HT-29 (cell line): ENCODE measurements at regions not wholly inside any gene's neighbourhood (a gene's known extent, or its start where the extent isn't known, plus 50 kb on each side); places are given as distances from the start of the nearest gene placed in this dataset.

Source experiments
- DNase-seq: peaks from one replicate; pipeline ENCODE4 v3.0.0-alpha.2; 2015; ENCODE audit warnings: low spot score

- no peak for DNase-seq
These were observed 301.5 kb upstream of the ANO3 start for GRCh38 chr11:26030399-26030798.

DNA sequence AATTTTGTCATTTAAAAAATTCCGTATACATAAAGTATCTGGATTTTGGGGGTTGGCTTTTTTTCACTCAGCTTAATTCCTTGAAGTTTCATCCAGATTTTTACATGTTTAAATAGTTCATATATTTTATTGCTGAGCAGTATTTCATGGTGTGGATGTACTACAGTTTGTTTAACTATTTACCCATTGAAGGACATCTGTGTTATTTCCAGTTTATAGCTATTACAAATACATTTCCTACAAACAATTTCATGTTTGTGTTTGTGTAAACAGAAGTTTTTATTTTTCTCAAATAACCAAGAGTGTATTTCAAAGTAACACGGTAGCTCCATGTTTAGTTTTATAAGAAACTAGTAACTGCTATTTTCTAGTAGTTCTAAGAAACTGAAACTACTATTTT lies 299.7 kb upstream of the ANO3 start:
- no peak for DNase-seq

DNA sequence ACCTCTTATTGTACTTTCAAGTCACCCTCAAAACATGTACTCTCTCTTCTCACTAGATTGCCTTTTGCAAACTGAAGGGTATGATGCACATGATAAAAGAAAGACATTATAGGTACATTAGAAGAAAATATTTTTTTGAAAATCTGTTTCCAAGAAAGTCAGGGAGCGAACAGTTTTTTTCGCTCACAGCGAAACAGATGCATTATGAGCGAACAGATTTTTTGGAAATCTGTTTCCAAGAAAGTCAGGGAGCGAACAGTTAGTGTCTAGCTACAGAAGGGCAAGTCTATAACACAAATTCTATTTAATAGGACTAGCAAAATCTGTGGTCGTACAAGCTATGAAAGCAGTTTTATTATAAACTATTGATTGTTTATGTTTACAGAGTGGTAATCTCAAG lies 296.2 kb upstream of the ANO3 start:
- no peak for DNase-seq

DNA sequence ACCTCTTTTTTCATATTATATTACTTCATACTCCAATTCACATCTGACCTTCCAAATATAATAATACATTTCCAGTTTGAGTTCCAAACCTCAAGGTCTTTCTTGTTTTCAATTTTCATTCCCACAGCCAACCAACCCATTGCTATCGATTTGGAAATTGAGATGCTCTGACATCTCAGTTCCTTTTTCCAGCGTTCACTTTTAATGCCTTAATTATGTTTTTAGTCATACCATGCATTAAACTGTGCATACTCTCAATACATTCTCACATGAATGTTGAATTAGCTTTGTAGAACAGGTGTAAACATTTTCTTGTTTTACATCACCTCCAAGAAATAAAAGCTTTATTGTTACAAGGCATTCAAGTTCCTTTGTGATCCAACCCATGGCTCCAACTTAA lies 294.2 kb upstream of the ANO3 start:
- no peak for DNase-seq

DNA sequence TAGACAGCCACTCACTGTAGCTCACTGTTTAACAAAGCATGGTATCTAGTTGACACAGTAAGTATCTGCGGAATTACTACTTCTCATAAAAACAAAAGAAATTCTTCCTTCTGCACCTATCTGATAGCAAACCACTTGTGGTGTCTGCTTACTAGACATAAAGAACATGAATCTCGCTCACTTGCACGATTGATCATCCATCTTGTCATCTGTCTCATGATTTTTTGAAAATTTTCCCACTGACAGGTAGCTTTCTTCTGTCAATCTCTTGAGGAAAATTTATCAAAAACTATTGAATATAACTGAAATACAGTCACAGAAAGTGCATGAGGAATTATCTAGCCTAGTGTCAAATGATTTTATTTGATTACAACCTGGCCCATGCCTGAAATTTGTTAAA lies 291.6 kb upstream of the ANO3 start:
- DNase-seq: no peak

DNA sequence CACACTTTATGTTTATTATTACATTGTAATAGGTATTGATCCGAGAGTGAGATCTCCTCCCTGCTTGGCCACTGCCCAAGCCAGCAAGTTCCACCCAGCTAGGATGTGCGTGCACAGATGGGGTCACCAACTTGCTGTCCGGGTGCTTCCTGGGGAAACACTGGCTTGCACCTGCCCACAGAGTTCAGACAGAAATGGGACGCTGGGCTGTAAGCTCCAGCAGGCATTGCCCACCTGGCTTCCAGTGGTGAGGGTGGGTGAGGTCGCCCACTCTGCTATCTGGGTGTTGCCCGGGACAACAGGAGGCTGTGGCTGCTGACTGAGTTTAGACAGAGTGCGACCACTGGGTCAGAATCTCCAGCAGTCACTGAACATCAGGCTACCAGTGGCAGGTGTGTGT lies 289.8 kb upstream of the ANO3 start:
- no peak for DNase-seq

DNA sequence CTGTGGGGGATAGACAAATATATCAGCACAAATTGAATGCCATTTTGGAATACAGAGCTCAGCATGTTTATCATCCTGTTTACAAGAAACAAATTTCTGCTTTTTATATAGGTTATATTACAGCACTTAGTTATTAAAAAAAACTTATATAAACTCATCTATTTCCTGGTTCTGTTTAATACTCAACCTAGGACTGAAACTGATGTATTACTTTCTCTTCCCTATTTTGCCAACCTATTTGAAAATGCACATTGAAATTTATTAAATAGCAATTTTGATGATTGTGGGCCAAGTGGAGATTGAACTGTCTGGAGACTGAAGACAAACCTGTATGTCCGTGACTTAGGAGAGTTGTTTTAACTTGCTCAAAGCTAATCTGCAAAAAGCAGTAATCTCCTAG lies 288.3 kb upstream of the ANO3 start:
- no peak for DNase-seq

DNA sequence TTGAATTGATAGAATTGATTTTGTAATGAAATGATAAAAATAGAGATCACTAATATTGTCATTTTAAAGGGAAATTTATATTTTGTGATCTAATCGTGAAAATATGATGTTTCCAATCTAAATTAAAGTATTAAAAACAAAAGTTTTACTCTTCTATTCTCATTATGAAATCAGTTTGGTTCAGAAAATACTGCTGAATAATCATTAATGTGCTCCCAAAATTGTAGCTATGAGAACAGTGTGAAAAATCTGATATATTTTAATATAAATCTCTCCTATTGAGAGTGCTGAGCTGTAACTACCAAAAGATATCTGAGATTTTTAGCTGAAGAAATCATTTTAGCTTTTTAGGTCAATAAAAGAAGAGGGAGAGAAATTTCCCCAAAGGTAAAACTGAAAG lies 287.5 kb upstream of the ANO3 start:
- no peak for DNase-seq

GRCh38 chr11:26045082-26045481 lies 286.8 kb upstream of the ANO3 start:
- DNase-seq: no peak

DNA sequence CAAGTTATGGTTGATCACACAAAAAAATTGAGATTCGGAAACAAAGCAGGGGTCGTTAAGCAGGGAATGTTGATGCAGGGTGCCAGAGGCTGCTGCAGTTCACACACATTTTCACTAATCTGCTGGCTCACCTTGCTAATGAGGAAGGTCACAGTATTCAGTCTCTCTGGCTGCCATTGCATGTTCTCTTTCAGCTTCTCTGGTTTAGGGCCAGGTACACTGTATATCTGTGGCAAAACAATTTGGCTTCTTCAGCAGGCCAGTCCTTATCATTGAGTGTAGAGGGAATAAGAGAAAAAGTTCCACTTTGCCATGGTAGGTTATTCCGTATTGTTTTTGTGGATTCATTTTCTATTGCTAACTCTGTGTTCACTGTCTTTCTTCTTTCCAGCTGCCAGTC lies 283.7 kb upstream of the ANO3 start:
- DNase-seq: no peak

- DNase-seq: no peak
These were observed 278.0 kb upstream of the ANO3 start for GRCh38 chr11:26053966-26054365.

- no peak for DNase-seq
These were observed 269.3 kb upstream of the ANO3 start for GRCh38 chr11:26062660-26063059.

DNA sequence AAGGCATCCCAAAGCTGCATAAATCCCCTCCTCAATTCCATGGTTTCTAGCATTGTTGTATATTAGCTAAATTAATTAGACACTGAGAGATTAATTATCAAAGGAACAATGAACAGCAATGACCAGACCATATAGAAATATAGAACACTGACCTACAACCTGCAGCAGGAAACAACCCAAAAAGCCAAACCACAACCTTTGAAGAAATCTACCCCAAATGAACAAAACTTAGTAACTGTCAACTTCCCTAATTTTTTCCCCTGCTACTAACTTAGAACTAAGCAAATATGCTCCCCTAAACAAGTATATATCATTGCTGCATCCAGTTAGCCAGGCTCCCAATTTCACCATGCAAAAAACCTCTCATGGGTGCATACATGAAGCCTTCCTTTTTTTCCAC lies 268.0 kb upstream of the ANO3 start:
- no peak for DNase-seq

DNA sequence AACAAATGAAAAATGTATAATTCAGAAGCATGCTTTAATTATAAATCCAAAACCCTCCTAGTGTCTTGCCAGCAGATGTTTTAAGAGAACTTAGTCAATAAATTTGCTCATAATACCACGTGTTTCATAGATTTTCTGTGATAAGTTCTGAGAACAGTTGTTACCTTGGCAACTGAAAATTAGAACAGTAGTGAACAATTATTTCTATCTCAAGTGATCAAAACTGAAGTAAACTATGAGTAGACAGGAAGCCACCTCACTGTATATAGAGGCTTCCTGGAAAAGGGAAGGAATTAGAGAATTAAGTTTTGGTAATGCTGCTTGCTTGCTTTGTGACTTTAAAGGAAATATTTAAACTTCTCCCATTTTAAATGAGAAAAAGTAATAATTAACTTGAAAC lies 266.0 kb upstream of the ANO3 start:
- no peak for DNase-seq

GRCh38 chr11:26070714-26071380 lies 261.1 kb upstream of the ANO3 start:
- DNase-seq: no peak

- no peak for DNase-seq
These were observed 259.2 kb upstream of the ANO3 start for GRCh38 chr11:26072614-26073153.

DNA sequence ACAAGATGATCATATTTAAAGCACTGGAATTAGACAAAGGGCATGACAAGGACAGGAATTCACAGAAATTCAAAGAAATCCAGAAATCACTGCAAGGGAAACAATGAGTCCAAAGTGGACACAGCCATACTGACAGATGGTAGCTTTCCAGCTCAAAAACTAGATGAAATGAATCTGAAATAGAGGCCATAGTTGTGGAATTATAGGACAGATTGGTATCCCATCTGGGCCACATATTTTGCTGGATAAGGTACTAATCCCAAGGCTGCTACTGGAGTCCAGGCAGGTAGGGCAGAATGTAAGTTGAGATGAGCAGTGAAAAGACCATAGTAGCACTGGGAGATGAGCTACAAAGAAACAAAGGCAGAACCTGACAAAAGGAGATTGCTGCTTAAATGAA lies 258.3 kb upstream of the ANO3 start:
- DNase-seq: no peak

DNA sequence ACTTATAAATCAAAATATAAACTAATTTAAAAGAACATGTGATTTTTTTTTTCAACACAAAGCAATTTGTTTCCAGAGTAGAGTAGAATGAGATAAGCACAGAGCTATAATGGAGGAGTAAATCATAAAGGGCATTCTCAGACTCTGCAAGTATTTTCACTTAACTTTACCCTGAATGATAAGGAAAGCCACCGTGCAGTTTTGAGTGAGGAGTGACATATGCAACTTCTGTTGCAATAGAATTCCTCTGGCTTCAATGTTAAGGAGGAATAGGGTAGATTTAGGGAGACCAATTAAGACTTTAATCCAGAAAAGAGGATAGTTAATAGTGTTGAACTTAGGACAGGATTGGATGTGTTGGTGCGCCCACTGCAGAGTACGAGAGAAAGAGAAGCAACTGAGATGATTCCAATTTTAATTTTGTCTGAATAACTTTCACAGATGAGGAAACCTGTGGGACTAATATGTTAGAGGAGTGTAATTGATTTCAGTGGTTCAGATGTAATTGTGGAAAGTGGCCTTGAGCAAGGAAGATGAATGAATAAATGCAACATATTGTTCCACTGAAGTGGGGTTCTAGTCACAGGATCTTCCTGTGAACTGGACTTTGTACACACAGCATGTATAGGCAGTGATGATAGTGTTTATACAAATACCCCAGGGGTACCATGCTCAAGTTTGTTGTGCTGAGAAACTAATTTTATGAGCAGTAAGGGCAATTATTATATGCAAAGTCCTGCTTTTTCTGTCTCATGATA lies 255.5 kb upstream of the ANO3 start:
- DNase-seq: no peak

- DNase-seq: no peak
These were observed 253.6 kb upstream of the ANO3 start for GRCh38 chr11:26078231-26078821.

- DNase-seq: no peak
These were observed 247.6 kb upstream of the ANO3 start for GRCh38 chr11:26084313-26084712.

DNA sequence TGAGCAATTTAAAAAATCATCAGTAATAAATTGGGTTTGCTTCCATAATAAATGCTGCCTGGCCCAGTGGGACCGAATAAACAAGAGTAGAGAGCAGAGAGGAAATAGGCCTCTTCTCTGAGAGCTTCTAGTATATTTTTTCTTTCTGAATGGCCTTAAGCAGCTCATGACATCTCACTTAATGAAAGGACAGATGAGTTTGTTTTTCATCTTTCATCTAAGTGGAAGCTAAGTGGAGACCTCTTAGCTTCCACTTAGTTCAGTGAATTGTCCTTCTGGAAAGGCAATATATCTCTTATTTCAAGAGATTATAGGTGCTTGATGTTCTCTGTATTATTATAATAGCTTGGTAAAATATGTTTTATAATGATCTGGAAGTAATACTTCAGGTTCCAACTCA lies 245.9 kb upstream of the ANO3 start:
- DNase-seq: no peak

DNA sequence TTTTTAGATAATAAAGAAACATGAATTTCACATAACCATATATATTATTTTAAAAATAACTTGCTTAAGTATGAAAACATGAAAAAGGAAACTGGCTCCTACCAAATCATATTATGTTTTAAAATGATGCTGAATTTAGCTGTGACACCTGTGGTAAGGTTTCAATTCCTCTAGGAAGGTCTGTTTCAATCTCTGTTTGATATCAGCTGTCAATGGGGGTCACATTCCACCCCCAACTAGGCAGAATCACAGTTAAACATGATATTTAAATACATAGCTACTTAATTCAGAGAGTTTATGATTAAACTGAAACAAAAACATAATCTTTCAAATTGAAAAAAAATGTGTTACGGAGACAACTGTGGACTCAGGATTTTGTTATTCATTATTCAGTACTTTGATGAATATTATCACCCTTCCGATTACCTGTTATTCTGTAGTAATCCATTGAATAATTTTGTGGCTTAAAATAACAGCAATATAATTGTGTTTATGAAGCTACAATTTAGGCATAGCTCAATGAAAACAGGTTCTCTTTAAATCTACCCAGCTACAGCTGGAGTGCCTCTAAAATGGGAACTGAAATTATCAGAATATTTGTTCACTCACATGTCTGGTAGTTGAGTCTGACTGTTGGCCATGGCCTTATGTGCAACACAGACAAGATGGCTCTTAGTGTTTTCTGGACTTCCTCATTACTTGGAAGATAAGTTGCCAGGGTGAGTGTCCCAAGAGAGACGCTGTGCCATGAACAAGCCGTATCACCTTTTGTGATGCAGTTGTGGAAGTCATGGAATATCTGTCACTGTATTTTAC lies 244.6 kb upstream of the ANO3 start:
- no peak for DNase-seq
